HG03354 (cell line): ENCODE measurements at regions not wholly inside any gene's neighbourhood (a gene's known extent, or its start where the extent isn't known, plus 50 kb on each side); places are given as distances from the start of the nearest gene placed in this dataset.
"Not testable (repeated sequence)": the region's sequence is repeated elsewhere in the genome, so short reads cannot be mapped to it uniquely, and the experiment has no call there.

Source experiments
- ATAC-seq: cut with Tn5 transposase; IDR thresholded peaks from one replicate; pipeline ENCODE4 v1.9.1; 2021; ENCODE audit warnings: mild to moderate bottlenecking; ENCODE audit not compliant: unreplicated experiment, poor library complexity, severe bottlenecking

GRCh38 chr10:128577958-128578750 is 451.9 kb upstream of the MKI67 start:
- no peak for ATAC-seq

GRCh38 chr10:128578766-128579165 is 452.5 kb upstream of the MKI67 start:
- no peak for ATAC-seq

GRCh38 chr10:128579280-128579865 is 453.1 kb upstream of the MKI67 start:
- no peak for ATAC-seq

- no peak for ATAC-seq
These were observed 453.7 kb upstream of the MKI67 start for GRCh38 chr10:128579901-128580300.

- not testable (repeated sequence) for ATAC-seq
These were observed 456.9 kb upstream of the MKI67 start for GRCh38 chr10:128583125-128583524.

GRCh38 chr10:128586599-128586998 is 460.4 kb upstream of the MKI67 start:
- not testable (repeated sequence) for ATAC-seq

- ATAC-seq, result no peak
These were observed 461.5 kb upstream of the MKI67 start for GRCh38 chr10:128587689-128588088.

GRCh38 chr10:128588402-128588801 is 462.2 kb upstream of the MKI67 start:
- ATAC-seq, result no peak

- no peak for ATAC-seq
These were observed 468.5 kb upstream of the MKI67 start for GRCh38 chr10:128594688-128595087.

GRCh38 chr10:128596906-128597305 is 470.7 kb upstream of the MKI67 start:
- ATAC-seq, result no peak

- no peak for ATAC-seq
These were observed 472.8 kb upstream of the MKI67 start for GRCh38 chr10:128599030-128599429.

- ATAC-seq, result no peak
These were observed 473.3 kb upstream of the MKI67 start for GRCh38 chr10:128599538-128599937.

GRCh38 chr10:128602183-128602582 is 476.0 kb upstream of the MKI67 start:
- ATAC-seq, result no peak

GRCh38 chr10:128604025-128604424 is 477.8 kb upstream of the MKI67 start:
- ATAC-seq, result no peak

- ATAC-seq, result no peak
These were observed 479.0 kb upstream of the MKI67 start for GRCh38 chr10:128605180-128605579.

GRCh38 chr10:128606055-128606454 is 479.8 kb upstream of the MKI67 start:
- no peak for ATAC-seq

GRCh38 chr10:128608791-128609190 is 482.6 kb upstream of the MKI67 start:
- no peak for ATAC-seq

- no peak for ATAC-seq
These were observed 483.2 kb upstream of the MKI67 start for GRCh38 chr10:128609460-128609859.

GRCh38 chr10:128610113-128610512 is 483.9 kb upstream of the MKI67 start:
- ATAC-seq, result no peak

GRCh38 chr10:128612195-128612594 is 486.0 kb upstream of the MKI67 start:
- no peak for ATAC-seq

- ATAC-seq, result no peak
These were observed 486.4 kb upstream of the MKI67 start for GRCh38 chr10:128612631-128613030.
